WTC11 (cell line): ENCODE measurements at regions not wholly inside any gene's neighbourhood (a gene's known extent, or its start where the extent isn't known, plus 50 kb on each side); places are given as distances from the start of the nearest gene placed in this dataset.

Source experiments
- ATAC-seq: fragments of 200-7000 bp; cut with Tn5 transposase; 2 replicates; pipeline ENCODE4 v1.10.0; 2021; ENCODE audit warnings: mild to moderate bottlenecking, moderate library complexity
- CTCF ChIA-PET: fragments of 300-600 bp; sonication (Branson Sonifier 250); formaldehyde crosslinking; loops from one replicate; lab custom pipeline; 2021; ENCODE audit warnings: antibody characterized with exemption; lab: Charles Lee
- POLR2A ChIA-PET: fragments of 350-600 bp; sonication (Branson Sonifier 250); formaldehyde crosslinking; loops from one replicate; lab custom pipeline; 2021; ENCODE audit warnings: antibody characterized with exemption; lab: Charles Lee
- DNase-seq: peaks from one replicate; pipeline ENCODE4 v3.0.0; 2021; ENCODE audit warnings: low spot score
- H3K27ac Mint-ChIP-seq: 2 replicates; pipeline ENCODE4 v1.8.0; 2021; ENCODE audit warnings: mixed read lengths
- H3K27me3 Mint-ChIP-seq: 2 replicates; pipeline ENCODE4 v1.8.0; 2021; ENCODE audit warnings: low read depth, mild to moderate bottlenecking, moderate library complexity, mixed read lengths
- H3K36me3 Mint-ChIP-seq: 2 replicates; pipeline ENCODE4 v1.8.0; 2021; ENCODE audit warnings: mixed read lengths
- H3K4me1 Mint-ChIP-seq: 2 replicates; pipeline ENCODE4 v1.8.0; 2022; ENCODE audit warnings: mixed read lengths
- H3K4me3 Mint-ChIP-seq: 2 replicates; pipeline ENCODE4 v1.8.0; 2021; ENCODE audit warnings: mild to moderate bottlenecking, moderate library complexity, mixed read lengths
- H3K9me3 Mint-ChIP-seq: 2 replicates; pipeline ENCODE4 v1.8.0; 2021; ENCODE audit warnings: mixed read lengths
- ATF1 ChIP-seq: sonication (generic); formaldehyde crosslinking; IDR thresholded peaks from 2 replicates; pipeline ENCODE4 v1.8.1; 2023; ENCODE audit warnings: mild to moderate bottlenecking, moderate library complexity, missing genetic modification reagents
- E2F4 ChIP-seq: sonication (generic); formaldehyde crosslinking; IDR thresholded peaks from 2 replicates; pipeline ENCODE4 v1.8.1; 2022; ENCODE audit warnings: low read depth, mild to moderate bottlenecking, moderate library complexity, missing genetic modification reagents, borderline replicate concordance
- GTF2I ChIP-seq: fragments of 250-450 bp; sonication (Bioruptor Pico); conservative IDR thresholded peaks from 2 replicates; pipeline ENCODE4 v1.4.0; 2021; ENCODE audit warnings: mild to moderate bottlenecking
- HMGA2 ChIP-seq: fragments of 250-450 bp; sonication (Bioruptor Pico); IDR thresholded peaks from 2 replicates; pipeline ENCODE4 v1.4.0; 2021; ENCODE audit warnings: mild to moderate bottlenecking, moderate library complexity
- JAZF1 ChIP-seq: fragments of 250-450 bp; sonication (Bioruptor Pico); IDR thresholded peaks from 2 replicates; pipeline ENCODE4 v1.9.0; 2021; ENCODE audit warnings: moderate library complexity, mild to moderate bottlenecking, inconsistent platforms
- NFE2L1 ChIP-seq: sonication (generic); formaldehyde crosslinking; IDR thresholded peaks from 2 replicates; pipeline ENCODE4 v1.8.1; 2023; ENCODE audit warnings: missing genetic modification reagents
- SMAD3 ChIP-seq: sonication (generic); formaldehyde crosslinking; IDR thresholded peaks from 2 replicates; pipeline ENCODE4 v1.8.0; 2022; ENCODE audit warnings: missing genetic modification reagents, mild to moderate bottlenecking, borderline replicate concordance
- SMAD4 ChIP-seq: sonication (generic); formaldehyde crosslinking; IDR thresholded peaks from 2 replicates; pipeline ENCODE4 v1.8.0; 2022; ENCODE audit warnings: mild to moderate bottlenecking, missing genetic modification reagents
- SOX15 ChIP-seq: fragments of 250-450 bp; sonication (Bioruptor Pico); IDR thresholded peaks from 2 replicates; pipeline ENCODE4 v1.9.0; 2021; ENCODE audit warnings: mild to moderate bottlenecking
- USF2 ChIP-seq: sonication (generic); formaldehyde crosslinking; IDR thresholded peaks from 2 replicates; pipeline ENCODE4 v1.8.1; 2023; ENCODE audit warnings: mild to moderate bottlenecking, missing genetic modification reagents, moderate library complexity
- ZNF263 ChIP-seq: sonication (generic); formaldehyde crosslinking; IDR thresholded peaks from 2 replicates; pipeline ENCODE4 v1.8.1; 2022; ENCODE audit warnings: low read depth, mild to moderate bottlenecking, moderate library complexity, missing genetic modification reagents
- ZNF532 ChIP-seq: fragments of 250-450 bp; sonication (Bioruptor Pico); IDR thresholded peaks from 2 replicates; pipeline ENCODE4 v1.9.0; 2021; ENCODE audit warnings: mild to moderate bottlenecking, borderline replicate concordance
- TF ChIP-seq, protein P1 (sequence below): sonication (generic); formaldehyde crosslinking; IDR thresholded peaks from 2 replicates; pipeline ENCODE4 v1.8.1; 2022; ENCODE audit warnings: low read depth, missing genetic modification reagents, borderline replicate concordance
- TF ChIP-seq, protein P2 (sequence below): sonication (generic); formaldehyde crosslinking; IDR thresholded peaks from 2 replicates; pipeline ENCODE4 v1.8.0; 2022; ENCODE audit warnings: mild to moderate bottlenecking, missing genetic modification reagents
- TF ChIP-seq, protein P3 (sequence below): sonication (generic); formaldehyde crosslinking; IDR thresholded peaks from 2 replicates; pipeline ENCODE4 v1.8.1; 2023; ENCODE audit warnings: mild to moderate bottlenecking, missing genetic modification reagents

GRCh38 chr2:19669559-19669958 is 232.2 kb downstream of the TTC32 start (continued):
- no peak for TF ChIP-seq SMAD3 (CRISPR knock-in tag)

DNA sequence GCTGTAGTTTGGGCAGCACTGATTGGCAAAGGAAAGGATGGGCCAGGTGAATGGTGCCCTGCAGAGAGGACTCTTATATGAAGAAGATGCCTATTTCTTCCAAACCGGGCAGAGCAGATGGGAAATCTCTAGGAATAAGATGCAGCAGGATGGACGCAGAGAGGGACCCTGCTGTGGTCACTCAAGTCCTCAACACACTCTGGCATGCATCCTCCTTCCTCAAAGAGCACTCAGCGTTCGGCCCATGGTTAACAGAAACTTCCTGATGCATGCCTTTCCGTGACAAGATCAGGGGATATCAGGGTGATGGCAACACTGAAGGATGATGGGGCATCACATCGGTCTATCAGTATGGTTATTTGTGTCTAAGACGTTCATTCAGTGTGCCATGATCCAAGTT is 232.7 kb downstream of the TTC32 start:
- H3K27ac Mint-ChIP-seq = no peak overlapping the region
- no peaks in the 10 kb centered on the region for H3K27me3 Mint-ChIP-seq
- no peaks in the 10 kb centered on the region for H3K36me3 Mint-ChIP-seq
- ChIA-PET CTCF (interaction anchor here (0.7 kb wide), 1 partner anchor 30 kb away, joined by 5 read pairs; no protein-coding TSS in a partner anchor), POLR2A (no interaction called here)
- DNase-seq = no peak
- H3K4me1 Mint-ChIP-seq = peaks cover 9% of the 10 kb centered on the region
- no peak overlapping the region for H3K4me3 Mint-ChIP-seq
- H3K9me3 Mint-ChIP-seq = no peaks in the 10 kb centered on the region
- no peak for TF ChIP-seq ZNF263 (CRISPR knock-in tag)
- no peak for TF ChIP-seq HMGA2
- TF ChIP-seq SOX15 (CRISPR knock-in tag) = no peak
- no peak for TF ChIP-seq USF2 (CRISPR knock-in tag)
- no peak for TF ChIP-seq GTF2I
- TF ChIP-seq ATF1 (CRISPR knock-in tag) = no peak
- TF ChIP-seq, protein P1, sequence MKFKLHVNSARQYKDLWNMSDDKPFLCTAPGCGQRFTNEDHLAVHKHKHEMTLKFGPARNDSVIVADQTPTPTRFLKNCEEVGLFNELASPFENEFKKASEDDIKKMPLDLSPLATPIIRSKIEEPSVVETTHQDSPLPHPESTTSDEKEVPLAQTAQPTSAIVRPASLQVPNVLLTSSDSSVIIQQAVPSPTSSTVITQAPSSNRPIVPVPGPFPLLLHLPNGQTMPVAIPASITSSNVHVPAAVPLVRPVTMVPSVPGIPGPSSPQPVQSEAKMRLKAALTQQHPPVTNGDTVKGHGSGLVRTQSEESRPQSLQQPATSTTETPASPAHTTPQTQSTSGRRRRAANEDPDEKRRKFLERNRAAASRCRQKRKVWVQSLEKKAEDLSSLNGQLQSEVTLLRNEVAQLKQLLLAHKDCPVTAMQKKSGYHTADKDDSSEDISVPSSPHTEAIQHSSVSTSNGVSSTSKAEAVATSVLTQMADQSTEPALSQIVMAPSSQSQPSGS = no peak
- TF ChIP-seq, protein P2, sequence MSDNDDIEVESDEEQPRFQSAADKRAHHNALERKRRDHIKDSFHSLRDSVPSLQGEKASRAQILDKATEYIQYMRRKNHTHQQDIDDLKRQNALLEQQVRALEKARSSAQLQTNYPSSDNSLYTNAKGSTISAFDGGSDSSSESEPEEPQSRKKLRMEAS = no peak
- TF ChIP-seq ZNF532 (CRISPR knock-in tag) = no peak
- no peak for TF ChIP-seq NFE2L1
- no peak for TF ChIP-seq SMAD4 (CRISPR knock-in tag)
- no peak for TF ChIP-seq JAZF1 (CRISPR knock-in tag)
- no peak for TF ChIP-seq E2F4
- TF ChIP-seq, protein P3, sequence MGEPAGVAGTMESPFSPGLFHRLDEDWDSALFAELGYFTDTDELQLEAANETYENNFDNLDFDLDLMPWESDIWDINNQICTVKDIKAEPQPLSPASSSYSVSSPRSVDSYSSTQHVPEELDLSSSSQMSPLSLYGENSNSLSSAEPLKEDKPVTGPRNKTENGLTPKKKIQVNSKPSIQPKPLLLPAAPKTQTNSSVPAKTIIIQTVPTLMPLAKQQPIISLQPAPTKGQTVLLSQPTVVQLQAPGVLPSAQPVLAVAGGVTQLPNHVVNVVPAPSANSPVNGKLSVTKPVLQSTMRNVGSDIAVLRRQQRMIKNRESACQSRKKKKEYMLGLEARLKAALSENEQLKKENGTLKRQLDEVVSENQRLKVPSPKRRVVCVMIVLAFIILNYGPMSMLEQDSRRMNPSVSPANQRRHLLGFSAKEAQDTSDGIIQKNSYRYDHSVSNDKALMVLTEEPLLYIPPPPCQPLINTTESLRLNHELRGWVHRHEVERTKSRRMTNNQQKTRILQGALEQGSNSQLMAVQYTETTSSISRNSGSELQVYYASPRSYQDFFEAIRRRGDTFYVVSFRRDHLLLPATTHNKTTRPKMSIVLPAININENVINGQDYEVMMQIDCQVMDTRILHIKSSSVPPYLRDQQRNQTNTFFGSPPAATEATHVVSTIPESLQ (CRISPR knock-in tag) = no peak
- TF ChIP-seq, all 79 proteins: peak for 0
- ATAC-seq = no peak
